ENCODE measurements at regions not wholly inside any gene's neighbourhood (a gene's known extent, or its start where the extent isn't known, plus 50 kb on each side); places are given as distances from the start of the nearest gene placed in this dataset.

- Histone ChIP-seq H3K4me1 (ENCODE audit: insufficient read depth, low read length) (peaks cover 23% of the 10 kb centered on the region), H3K9me3 (ENCODE audit: control insufficient read depth in 1 of 2, low read length in 2 of 2) (no peaks in the 10 kb centered on the region), H3K27ac (ENCODE audit: low read depth, low read length) (no peak overlapping the region), H3K36me3 (ENCODE audit: insufficient read depth, low read length) (no peaks in the 10 kb centered on the region), H3K27me3 (ENCODE audit: insufficient read depth, low read length) (no peaks in the 10 kb centered on the region), H3K4me3 (ENCODE audit: low read length in 2 of 2) (no peak overlapping the region)
- Mint-ChIP-seq H3K27me3 (peaks cover 0 to 2% of the 10 kb centered on the region in 2 donors), H3K4me1 (peaks cover 18 to 37% (median 24%) of the 10 kb centered on the region in 4 donors), H3K4me3 (peak overlapping the region in 1 of 8 donors; percentile 24), H3K36me3 (peaks cover 0 to 6% of the 10 kb centered on the region in 2 donors), H3K9me3 (peaks cover 0 to 4% (median 0%) of the 10 kb centered on the region in 8 donors), H3K27ac (no peak overlapping the region)
- intact Hi-C loops (cut with micrococcal nuclease), result no loop called here
- ChIA-PET POLR2A (ENCODE audit: partially characterized antibody) (no interaction called here), CTCF (ENCODE audit: partially characterized antibody) (interaction anchor here (1.9 kb wide), 1 partner anchor 19 kb away, joined by 7 read pairs; no protein-coding TSS in a partner anchor)
- DNase-seq, result no peak
These were observed 181.9 kb downstream of the UTP18 start for GRCh38 chr17:51442088-51442865.

- no peak overlapping the region for H3K4me3 Mint-ChIP-seq
- ChIA-PET CTCF (ENCODE audit: partially characterized antibody) (interaction anchor here (1.0 kb wide), 2 partner anchors 8 to 18 kb away, joined by 3 to 4 read pairs; no protein-coding TSS in a partner anchor), POLR2A (ENCODE audit: partially characterized antibody) (no interaction called here)
- peaks cover 17 to 28% (median 23%) of the 10 kb centered on the region in 4 donors for H3K4me1 Mint-ChIP-seq
- no peak overlapping the region for H3K4me3 ChIP-seq (ENCODE audit: low read length in 2 of 2)
- H3K27me3 ChIP-seq (ENCODE audit: insufficient read depth, low read length), result no peaks in the 10 kb centered on the region
- no peaks in the 10 kb centered on the region for H3K9me3 ChIP-seq (ENCODE audit: control insufficient read depth in 1 of 2, low read length in 2 of 2)
- no peak for DNase-seq
- peaks cover 0 to 6% of the 10 kb centered on the region in 2 donors for H3K36me3 Mint-ChIP-seq
- H3K27ac Mint-ChIP-seq, result no peak overlapping the region
- peaks cover 0 to 10% (median 0%) of the 10 kb centered on the region in 8 donors for H3K9me3 Mint-ChIP-seq
- peaks cover 0 to 3% of the 10 kb centered on the region in 2 donors for H3K27me3 Mint-ChIP-seq
- no peak overlapping the region for H3K27ac ChIP-seq (ENCODE audit: low read depth, low read length)
- H3K36me3 ChIP-seq (ENCODE audit: insufficient read depth, low read length), result no peaks in the 10 kb centered on the region
- H3K4me1 ChIP-seq (ENCODE audit: insufficient read depth, low read length), result peaks cover 18% of the 10 kb centered on the region
- intact Hi-C loops (cut with micrococcal nuclease), result no loop called here
These were observed 183.3 kb downstream of the UTP18 start for GRCh38 chr17:51443646-51444045.

- Histone ChIP-seq H3K9me3 (ENCODE audit: control insufficient read depth in 1 of 2, low read length in 2 of 2) (no peaks in the 10 kb centered on the region), H3K27me3 (ENCODE audit: insufficient read depth, low read length) (no peaks in the 10 kb centered on the region), H3K36me3 (ENCODE audit: insufficient read depth, low read length) (no peaks in the 10 kb centered on the region), H3K4me3 (ENCODE audit: low read length in 2 of 2) (no peak overlapping the region), H3K27ac (ENCODE audit: low read depth, low read length) (no peak overlapping the region), H3K4me1 (ENCODE audit: insufficient read depth, low read length) (no peaks in the 10 kb centered on the region)
- peaks cover 0 to 15% (median 3%) of the 10 kb centered on the region in 8 donors for H3K9me3 Mint-ChIP-seq
- peak overlapping the region in 1 of 7 donors; percentile 30 for H3K27ac Mint-ChIP-seq
- peaks cover 0 to 3% of the 10 kb centered on the region in 2 donors for H3K27me3 Mint-ChIP-seq
- H3K36me3 Mint-ChIP-seq, result peaks cover 0 to 6% of the 10 kb centered on the region in 2 donors
- ChIA-PET CTCF (ENCODE audit: partially characterized antibody) (interaction anchor here (1.1 kb wide), 1 partner anchor 15 kb away, joined by 4 read pairs; no protein-coding TSS in a partner anchor), POLR2A (ENCODE audit: partially characterized antibody) (no interaction called here)
- no peak overlapping the region for H3K4me3 Mint-ChIP-seq
- intact Hi-C loops (cut with micrococcal nuclease), result no loop called here
- no peak for DNase-seq
- H3K4me1 Mint-ChIP-seq, result peaks cover 6 to 9% (median 8%) of the 10 kb centered on the region in 4 donors
These were observed 185.6 kb downstream of the UTP18 start for GRCh38 chr17:51445946-51446345.

DNA sequence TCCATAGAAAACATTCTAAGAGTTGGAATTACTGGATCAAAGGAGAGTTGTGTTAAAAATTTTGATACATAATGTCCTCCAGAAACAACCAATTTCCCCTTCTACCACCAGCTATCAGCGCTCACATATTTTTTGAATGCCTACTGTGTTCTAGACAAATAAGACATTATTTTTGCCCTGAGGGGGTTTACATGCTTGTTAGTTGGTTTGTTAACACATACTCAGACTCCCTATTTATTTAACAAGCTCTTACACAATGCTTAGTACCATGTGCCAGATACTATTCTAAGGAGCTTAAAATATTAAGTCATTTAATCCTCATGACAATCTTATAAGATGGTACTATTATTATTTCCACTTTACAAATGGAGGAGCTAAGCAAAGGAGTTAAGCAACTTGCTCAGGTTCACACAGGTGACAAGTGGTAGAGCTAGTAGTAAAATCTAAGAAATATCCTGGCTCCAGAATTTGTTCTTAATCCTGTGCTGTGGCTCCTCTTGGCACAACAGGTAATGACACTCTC lies 194.2 kb downstream of the UTP18 start:
- no peaks in the 10 kb centered on the region for H3K27me3 ChIP-seq (ENCODE audit: insufficient read depth, low read length)
- H3K27ac ChIP-seq (ENCODE audit: low read depth, low read length), result no peak overlapping the region
- ChIA-PET CTCF (ENCODE audit: partially characterized antibody) (interaction anchor here (0.9 kb wide), 1 partner anchor 19 kb away, joined by 5 read pairs; no protein-coding TSS in a partner anchor), POLR2A (ENCODE audit: partially characterized antibody) (no interaction called here)
- no peak overlapping the region for H3K27ac Mint-ChIP-seq
- no peaks in the 10 kb centered on the region for H3K9me3 ChIP-seq (ENCODE audit: control insufficient read depth in 1 of 2, low read length in 2 of 2)
- H3K4me1 ChIP-seq (ENCODE audit: insufficient read depth, low read length), result no peaks in the 10 kb centered on the region
- no peak overlapping the region for H3K4me3 Mint-ChIP-seq
- no peak overlapping the region for H3K4me3 ChIP-seq (ENCODE audit: low read length in 2 of 2)
- H3K9me3 Mint-ChIP-seq, result peaks cover 0 to 5% (median 3%) of the 10 kb centered on the region in 8 donors
- no peak for DNase-seq
- intact Hi-C loops (cut with micrococcal nuclease), result no loop called here
- H3K36me3 Mint-ChIP-seq, result no peaks in the 10 kb centered on the region
- H3K4me1 Mint-ChIP-seq, result no peaks in the 10 kb centered on the region
- H3K27me3 Mint-ChIP-seq, result peaks cover 0 to 3% of the 10 kb centered on the region in 2 donors
- no peaks in the 10 kb centered on the region for H3K36me3 ChIP-seq (ENCODE audit: insufficient read depth, low read length)

DNA sequence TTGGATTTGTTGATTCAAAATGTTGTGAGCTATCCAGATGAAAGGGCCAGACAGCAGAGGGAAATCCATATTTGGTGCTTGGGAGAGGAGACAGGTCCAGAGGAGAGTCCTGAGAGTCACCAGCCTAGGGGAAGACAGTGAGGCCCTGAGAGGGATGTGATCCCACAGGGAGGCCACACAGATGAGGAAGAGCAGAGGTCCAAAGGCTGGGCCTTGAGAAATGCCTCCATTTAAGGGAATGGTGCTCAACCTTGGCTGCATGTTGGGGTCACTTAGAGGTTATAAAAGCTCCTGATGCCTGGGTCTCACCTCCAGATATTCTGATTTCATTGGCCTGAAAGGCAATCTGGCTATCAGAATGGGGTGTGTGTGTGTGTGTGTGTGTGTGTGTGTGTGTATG lies 194.9 kb downstream of the UTP18 start:
- Histone ChIP-seq H3K27ac (ENCODE audit: low read depth, low read length) (no peak overlapping the region), H3K4me1 (ENCODE audit: insufficient read depth, low read length) (no peaks in the 10 kb centered on the region), H3K4me3 (ENCODE audit: low read length in 2 of 2) (no peak overlapping the region), H3K27me3 (ENCODE audit: insufficient read depth, low read length) (no peaks in the 10 kb centered on the region), H3K36me3 (ENCODE audit: insufficient read depth, low read length) (no peaks in the 10 kb centered on the region), H3K9me3 (ENCODE audit: control insufficient read depth in 1 of 2, low read length in 2 of 2) (no peaks in the 10 kb centered on the region)
- POLR2A ChIA-PET (ENCODE audit: partially characterized antibody), result no interaction called here
- no peaks in the 10 kb centered on the region for H3K4me1 Mint-ChIP-seq
- no peak overlapping the region for H3K4me3 Mint-ChIP-seq
- H3K36me3 Mint-ChIP-seq, result no peaks in the 10 kb centered on the region
- peaks cover 0 to 3% (median 0%) of the 10 kb centered on the region in 8 donors for H3K9me3 Mint-ChIP-seq
- intact Hi-C loops (cut with micrococcal nuclease), result no loop called here
- CTCF ChIA-PET (ENCODE audit: partially characterized antibody), result no interaction called here
- H3K27me3 Mint-ChIP-seq, result peaks cover 0 to 3% of the 10 kb centered on the region in 2 donors
- no peak for DNase-seq
- no peak overlapping the region for H3K27ac Mint-ChIP-seq

DNA sequence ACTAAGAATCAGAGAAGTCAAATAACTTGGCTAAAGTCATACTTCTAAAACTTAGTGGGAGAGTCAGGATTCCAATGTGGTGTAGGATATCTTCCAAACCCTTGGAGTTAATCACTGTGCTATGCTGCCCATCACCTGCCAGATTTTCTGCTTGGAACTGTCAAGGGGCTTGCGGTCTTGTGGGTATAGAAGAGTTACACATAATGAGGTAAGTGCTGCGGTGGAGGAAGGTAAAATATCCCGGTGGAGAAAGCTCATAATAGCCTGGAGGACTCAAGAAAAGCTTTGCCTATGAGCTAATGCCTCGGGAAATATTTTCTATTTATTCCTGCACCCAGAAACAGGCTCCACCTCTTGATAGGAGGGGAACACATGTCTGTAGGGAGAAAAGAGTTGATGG lies 195.6 kb downstream of the UTP18 start:
- intact Hi-C loops (cut with micrococcal nuclease), result no loop called here
- Histone ChIP-seq H3K27ac (ENCODE audit: low read depth, low read length) (no peak overlapping the region), H3K27me3 (ENCODE audit: insufficient read depth, low read length) (no peaks in the 10 kb centered on the region), H3K9me3 (ENCODE audit: control insufficient read depth in 1 of 2, low read length in 2 of 2) (no peaks in the 10 kb centered on the region), H3K4me3 (ENCODE audit: low read length in 2 of 2) (no peak overlapping the region), H3K4me1 (ENCODE audit: insufficient read depth, low read length) (no peaks in the 10 kb centered on the region), H3K36me3 (ENCODE audit: insufficient read depth, low read length) (no peaks in the 10 kb centered on the region)
- ChIA-PET CTCF (ENCODE audit: partially characterized antibody) (interaction anchor here (1.5 kb wide), 1 partner anchor 11 kb away, joined by 3 read pairs; no protein-coding TSS in a partner anchor), POLR2A (ENCODE audit: partially characterized antibody) (no interaction called here)
- H3K36me3 Mint-ChIP-seq, result no peaks in the 10 kb centered on the region
- H3K9me3 Mint-ChIP-seq, result peaks cover 0 to 3% (median 0%) of the 10 kb centered on the region in 8 donors
- no peak overlapping the region for H3K27ac Mint-ChIP-seq
- H3K27me3 Mint-ChIP-seq, result peaks cover 0 to 3% of the 10 kb centered on the region in 2 donors
- DNase-seq, result no peak
- H3K4me1 Mint-ChIP-seq, result no peaks in the 10 kb centered on the region
- no peak overlapping the region for H3K4me3 Mint-ChIP-seq

GRCh38 chr17:51456942-51457341 lies 196.6 kb downstream of the UTP18 start:
- H3K9me3 Mint-ChIP-seq, result peaks cover 0 to 3% (median 0%) of the 10 kb centered on the region in 8 donors
- ChIA-PET CTCF (ENCODE audit: partially characterized antibody) (interaction anchor here (0.9 to 1.5 kb wide), 2 partner anchors 12 to 22 kb away, joined by 3 read pairs; no protein-coding TSS in a partner anchor), POLR2A (ENCODE audit: partially characterized antibody) (no interaction called here)
- Histone ChIP-seq H3K4me3 (ENCODE audit: low read length in 2 of 2) (no peak overlapping the region), H3K27ac (ENCODE audit: low read depth, low read length) (no peak overlapping the region), H3K36me3 (ENCODE audit: insufficient read depth, low read length) (no peaks in the 10 kb centered on the region), H3K27me3 (ENCODE audit: insufficient read depth, low read length) (no peaks in the 10 kb centered on the region), H3K9me3 (ENCODE audit: control insufficient read depth in 1 of 2, low read length in 2 of 2) (no peaks in the 10 kb centered on the region), H3K4me1 (ENCODE audit: insufficient read depth, low read length) (no peaks in the 10 kb centered on the region)
- H3K36me3 Mint-ChIP-seq, result no peaks in the 10 kb centered on the region
- intact Hi-C loops (cut with micrococcal nuclease), result no loop called here
- H3K4me1 Mint-ChIP-seq, result no peaks in the 10 kb centered on the region
- peak overlapping the region in 1 of 7 donors; percentile 53 for H3K27ac Mint-ChIP-seq
- H3K27me3 Mint-ChIP-seq, result peaks cover 0 to 3% of the 10 kb centered on the region in 2 donors
- no peak for DNase-seq
- no peak overlapping the region for H3K4me3 Mint-ChIP-seq

All from CD4-positive, alpha-beta memory T cell (primary cell).